HL-60 (cell line): ENCODE measurements at regions not wholly inside any gene's neighbourhood (a gene's known extent, or its start where the extent isn't known, plus 50 kb on each side); places are given as distances from the start of the nearest gene placed in this dataset.

Source experiments
- DNase-seq, 2 experiments: peaks; one replicate each; pipeline ENCODE4 v3.0.0-alpha.2; 2010 to 2020; ENCODE audit warnings: low read depth in 1 of 2, low spot score in 1 of 2
- H3K27ac ChIP-seq: fragments of 250-450 bp; sonication (Bioruptor Pico); replicated peaks from 2 replicates; pipeline ENCODE4 v1.5.1; 2020; ENCODE audit warnings: mild to moderate bottlenecking, moderate library complexity
- H3K27me3 ChIP-seq: fragments of 250-450 bp; sonication (Bioruptor Pico); 2 replicates; pipeline ENCODE4 v1.5.1; 2021; ENCODE audit warnings: mild to moderate bottlenecking, moderate library complexity; ENCODE audit not compliant: insufficient read depth, poor library complexity, severe bottlenecking
- H3K4me3 ChIP-seq: replicated peaks from 2 replicates; pipeline ENCODE4 v1.5.1; 2011; ENCODE audit warnings: mild to moderate bottlenecking, control low read depth, low read length; ENCODE audit not compliant: insufficient read depth
- GABPA ChIP-seq: IDR thresholded peaks from 2 replicates; pipeline ENCODE4 v1.6.1; 2012; ENCODE audit warnings: low read depth
- POLR2AphosphoS5 ChIP-seq: IDR thresholded peaks from 2 replicates; pipeline ENCODE4 v1.6.1; 2012; ENCODE audit warnings: low read depth
- SPI1 ChIP-seq: IDR thresholded peaks from 2 replicates; pipeline ENCODE4 v1.6.1; 2012; ENCODE audit warnings: low read depth, mild to moderate bottlenecking, borderline replicate concordance
- TF ChIP-seq, protein P1 (sequence below): IDR thresholded peaks from one replicate; pipeline ENCODE4 v1.5.1; 2011; ENCODE audit warnings: low read length, control low read depth, inconsistent platforms; ENCODE audit not compliant: insufficient read depth
- TF ChIP-seq, protein P2 (sequence below): IDR thresholded peaks from 2 replicates; pipeline ENCODE4 v1.6.1; 2012; ENCODE audit warnings: low read depth; ENCODE audit not compliant: insufficient replicate concordance

DNA sequence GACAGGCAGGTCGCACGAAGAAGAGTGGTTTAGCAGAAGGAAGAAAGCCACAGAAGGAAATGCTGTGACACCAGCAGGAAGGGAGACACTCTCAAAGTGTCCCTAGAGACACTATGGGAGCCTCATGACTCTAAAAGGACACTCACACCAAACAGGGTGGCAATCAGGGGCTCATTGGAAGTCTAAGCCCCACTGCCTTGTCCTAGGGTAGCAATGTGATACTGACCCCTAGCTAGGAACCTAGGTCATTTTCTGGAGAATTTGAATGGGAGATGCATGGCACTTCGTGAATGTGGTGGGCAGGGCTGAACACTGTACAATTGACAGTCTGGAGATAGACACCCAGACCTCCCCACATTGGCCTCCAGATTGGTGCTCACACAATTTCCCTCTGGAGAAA is 385.0 kb downstream of the EIPR1 start:
- no peak overlapping the region for H3K4me3 ChIP-seq
- no peaks in the 10 kb centered on the region for H3K27me3 ChIP-seq
- no peak for TF ChIP-seq SPI1
- TF ChIP-seq POLR2AphosphoS5 = no peak
- TF ChIP-seq, protein P1, sequence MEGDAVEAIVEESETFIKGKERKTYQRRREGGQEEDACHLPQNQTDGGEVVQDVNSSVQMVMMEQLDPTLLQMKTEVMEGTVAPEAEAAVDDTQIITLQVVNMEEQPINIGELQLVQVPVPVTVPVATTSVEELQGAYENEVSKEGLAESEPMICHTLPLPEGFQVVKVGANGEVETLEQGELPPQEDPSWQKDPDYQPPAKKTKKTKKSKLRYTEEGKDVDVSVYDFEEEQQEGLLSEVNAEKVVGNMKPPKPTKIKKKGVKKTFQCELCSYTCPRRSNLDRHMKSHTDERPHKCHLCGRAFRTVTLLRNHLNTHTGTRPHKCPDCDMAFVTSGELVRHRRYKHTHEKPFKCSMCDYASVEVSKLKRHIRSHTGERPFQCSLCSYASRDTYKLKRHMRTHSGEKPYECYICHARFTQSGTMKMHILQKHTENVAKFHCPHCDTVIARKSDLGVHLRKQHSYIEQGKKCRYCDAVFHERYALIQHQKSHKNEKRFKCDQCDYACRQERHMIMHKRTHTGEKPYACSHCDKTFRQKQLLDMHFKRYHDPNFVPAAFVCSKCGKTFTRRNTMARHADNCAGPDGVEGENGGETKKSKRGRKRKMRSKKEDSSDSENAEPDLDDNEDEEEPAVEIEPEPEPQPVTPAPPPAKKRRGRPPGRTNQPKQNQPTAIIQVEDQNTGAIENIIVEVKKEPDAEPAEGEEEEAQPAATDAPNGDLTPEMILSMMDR = no peak
- TF ChIP-seq GABPA = no peak
- TF ChIP-seq, protein P2, sequence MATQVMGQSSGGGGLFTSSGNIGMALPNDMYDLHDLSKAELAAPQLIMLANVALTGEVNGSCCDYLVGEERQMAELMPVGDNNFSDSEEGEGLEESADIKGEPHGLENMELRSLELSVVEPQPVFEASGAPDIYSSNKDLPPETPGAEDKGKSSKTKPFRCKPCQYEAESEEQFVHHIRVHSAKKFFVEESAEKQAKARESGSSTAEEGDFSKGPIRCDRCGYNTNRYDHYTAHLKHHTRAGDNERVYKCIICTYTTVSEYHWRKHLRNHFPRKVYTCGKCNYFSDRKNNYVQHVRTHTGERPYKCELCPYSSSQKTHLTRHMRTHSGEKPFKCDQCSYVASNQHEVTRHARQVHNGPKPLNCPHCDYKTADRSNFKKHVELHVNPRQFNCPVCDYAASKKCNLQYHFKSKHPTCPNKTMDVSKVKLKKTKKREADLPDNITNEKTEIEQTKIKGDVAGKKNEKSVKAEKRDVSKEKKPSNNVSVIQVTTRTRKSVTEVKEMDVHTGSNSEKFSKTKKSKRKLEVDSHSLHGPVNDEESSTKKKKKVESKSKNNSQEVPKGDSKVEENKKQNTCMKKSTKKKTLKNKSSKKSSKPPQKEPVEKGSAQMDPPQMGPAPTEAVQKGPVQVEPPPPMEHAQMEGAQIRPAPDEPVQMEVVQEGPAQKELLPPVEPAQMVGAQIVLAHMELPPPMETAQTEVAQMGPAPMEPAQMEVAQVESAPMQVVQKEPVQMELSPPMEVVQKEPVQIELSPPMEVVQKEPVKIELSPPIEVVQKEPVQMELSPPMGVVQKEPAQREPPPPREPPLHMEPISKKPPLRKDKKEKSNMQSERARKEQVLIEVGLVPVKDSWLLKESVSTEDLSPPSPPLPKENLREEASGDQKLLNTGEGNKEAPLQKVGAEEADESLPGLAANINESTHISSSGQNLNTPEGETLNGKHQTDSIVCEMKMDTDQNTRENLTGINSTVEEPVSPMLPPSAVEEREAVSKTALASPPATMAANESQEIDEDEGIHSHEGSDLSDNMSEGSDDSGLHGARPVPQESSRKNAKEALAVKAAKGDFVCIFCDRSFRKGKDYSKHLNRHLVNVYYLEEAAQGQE = no peak
- no peak for DNase-seq
- H3K27ac ChIP-seq = no peak overlapping the region

DNA sequence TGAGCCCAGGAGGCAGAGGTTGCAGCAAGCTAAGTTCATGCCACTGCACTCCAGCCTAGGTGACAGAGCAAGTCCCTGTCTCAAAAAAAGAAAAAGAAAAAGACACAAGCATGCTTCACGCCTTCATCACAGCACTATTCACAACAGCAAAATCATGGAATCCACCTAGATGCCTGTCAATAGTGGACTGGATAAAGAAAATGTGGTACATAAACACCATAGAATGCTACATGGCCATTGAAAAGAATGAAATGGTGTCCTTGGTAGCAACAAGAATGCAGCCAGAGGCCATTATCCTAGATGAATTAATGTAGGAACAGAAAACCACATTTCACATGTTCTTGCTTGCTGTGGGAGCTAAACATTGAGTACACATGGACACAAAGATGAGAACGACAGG is 392.6 kb downstream of the EIPR1 start:
- DNase-seq = no peak
- H3K4me3 ChIP-seq = no peak overlapping the region
- H3K27me3 ChIP-seq = no peaks in the 10 kb centered on the region
- TF ChIP-seq POLR2AphosphoS5 = no peak
- no peak for TF ChIP-seq SPI1
- TF ChIP-seq, protein P1 = no peak
- TF ChIP-seq, protein P2 = no peak
- no peak for TF ChIP-seq GABPA
- no peak overlapping the region for H3K27ac ChIP-seq

DNA sequence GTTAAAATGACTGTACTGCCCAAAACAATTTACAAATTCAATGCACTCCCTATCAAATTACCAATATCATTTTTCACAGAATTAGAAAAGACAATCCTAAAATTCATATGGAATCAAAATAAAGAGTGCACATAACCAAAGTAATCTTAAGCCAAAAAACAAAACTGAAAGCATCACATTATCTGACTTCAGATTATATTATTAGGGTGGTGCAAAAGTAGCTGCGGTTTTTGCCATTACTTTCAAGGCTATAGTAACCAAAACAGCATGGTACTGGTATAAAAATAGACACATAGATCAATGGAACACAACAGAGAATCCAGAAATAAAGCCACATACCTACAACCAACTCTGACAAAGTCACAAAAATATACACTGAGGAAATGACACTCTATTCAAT is 396.6 kb downstream of the EIPR1 start:
- Histone ChIP-seq H3K27ac (no peak overlapping the region), H3K27me3 (no peaks in the 10 kb centered on the region), H3K4me3 (no peak overlapping the region)
- no peak for DNase-seq
- TF ChIP-seq GABPA = no peak

DNA sequence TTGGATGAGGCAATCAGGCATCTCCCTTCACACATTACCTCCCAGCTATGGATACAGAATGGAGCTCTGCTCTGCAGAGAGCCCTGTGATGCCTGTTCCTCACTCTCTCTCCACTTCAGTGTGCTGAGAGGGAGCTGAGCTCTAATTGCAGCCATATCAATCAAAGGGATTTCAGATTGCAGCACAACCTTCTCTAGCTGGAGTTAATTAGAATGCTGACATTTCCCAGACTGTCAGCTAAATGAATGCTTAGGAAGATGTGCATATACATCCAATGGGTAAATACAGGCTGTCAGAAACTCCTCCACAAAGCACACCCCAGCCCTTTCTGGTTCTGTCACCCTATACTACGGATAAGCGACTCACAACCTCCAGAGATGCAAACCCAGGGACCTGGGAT is 402.6 kb downstream of the EIPR1 start:
- H3K27ac ChIP-seq = no peak overlapping the region
- TF ChIP-seq, protein P1 = no peak
- TF ChIP-seq POLR2AphosphoS5 = no peak
- no peak overlapping the region for H3K4me3 ChIP-seq
- no peaks in the 10 kb centered on the region for H3K27me3 ChIP-seq
- DNase-seq = no peak
